ENCODE measurements at regions not wholly inside any gene's neighbourhood (a gene's known extent, or its start where the extent isn't known, plus 50 kb on each side); places are given as distances from the start of the nearest gene placed in this dataset.
"Not testable (repeated sequence)": the region's sequence is repeated elsewhere in the genome, so short reads cannot be mapped to it uniquely, and the experiment has no call there.

DNA sequence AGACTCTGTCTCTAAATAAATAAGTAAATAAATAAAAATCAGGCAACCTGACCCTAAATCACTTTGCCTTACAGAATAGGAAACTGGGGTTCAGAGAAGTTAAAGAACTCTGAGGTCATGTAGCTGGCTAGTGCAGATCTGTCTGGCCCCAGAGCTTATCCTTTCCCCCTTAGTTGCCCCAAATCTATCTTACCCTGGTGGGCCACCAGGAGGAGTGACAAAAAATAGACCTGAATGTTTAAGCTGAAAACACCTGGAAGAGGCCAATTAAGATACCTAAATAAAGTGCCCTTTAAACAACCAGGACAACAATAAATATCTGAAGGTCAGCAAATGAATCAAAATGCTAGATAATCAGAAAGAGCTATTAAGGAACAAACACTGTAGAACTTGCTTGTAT lies 59.7 kb downstream of the TEX35 start:
- no peak for DNase-seq

DNA sequence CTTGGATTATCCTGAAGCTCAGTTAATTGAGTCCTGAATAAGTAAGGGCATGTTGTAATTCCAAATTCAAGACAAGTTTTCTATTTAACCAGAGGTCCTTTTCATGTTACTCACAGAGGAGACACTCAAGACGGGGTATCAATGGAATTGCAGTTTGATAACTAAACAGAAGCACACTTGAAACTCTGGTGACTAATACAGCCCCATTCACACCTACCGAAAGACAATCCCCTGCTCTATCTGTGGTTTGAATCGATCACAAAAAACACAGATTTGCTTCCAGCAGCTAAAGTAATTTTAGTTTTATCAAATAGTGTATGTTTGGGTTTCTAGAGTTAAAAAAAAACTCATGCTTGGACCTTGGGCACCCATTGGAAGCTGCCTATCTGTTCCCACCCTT lies 60.4 kb downstream of the TEX35 start:
- no peak for DNase-seq

DNA sequence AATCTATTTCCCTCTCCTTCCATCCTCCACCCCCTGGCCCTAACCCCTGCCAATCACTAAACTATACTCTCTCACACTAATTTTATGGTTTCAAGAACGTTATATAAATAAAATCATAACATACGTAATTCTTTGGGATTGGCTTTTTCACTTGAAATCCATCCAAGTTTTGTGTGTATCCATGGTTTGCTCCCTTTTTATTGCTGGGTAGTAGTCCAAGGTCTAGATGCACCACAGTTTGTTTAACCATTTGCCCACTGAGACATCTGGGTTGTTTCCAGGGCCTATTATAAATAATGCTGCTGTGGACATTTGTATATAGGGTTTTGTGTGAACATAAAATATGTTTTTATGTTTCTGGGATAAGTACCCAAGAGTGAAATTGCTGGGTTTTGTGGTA lies 61.4 kb downstream of the TEX35 start:
- DNase-seq: no peak

DNA sequence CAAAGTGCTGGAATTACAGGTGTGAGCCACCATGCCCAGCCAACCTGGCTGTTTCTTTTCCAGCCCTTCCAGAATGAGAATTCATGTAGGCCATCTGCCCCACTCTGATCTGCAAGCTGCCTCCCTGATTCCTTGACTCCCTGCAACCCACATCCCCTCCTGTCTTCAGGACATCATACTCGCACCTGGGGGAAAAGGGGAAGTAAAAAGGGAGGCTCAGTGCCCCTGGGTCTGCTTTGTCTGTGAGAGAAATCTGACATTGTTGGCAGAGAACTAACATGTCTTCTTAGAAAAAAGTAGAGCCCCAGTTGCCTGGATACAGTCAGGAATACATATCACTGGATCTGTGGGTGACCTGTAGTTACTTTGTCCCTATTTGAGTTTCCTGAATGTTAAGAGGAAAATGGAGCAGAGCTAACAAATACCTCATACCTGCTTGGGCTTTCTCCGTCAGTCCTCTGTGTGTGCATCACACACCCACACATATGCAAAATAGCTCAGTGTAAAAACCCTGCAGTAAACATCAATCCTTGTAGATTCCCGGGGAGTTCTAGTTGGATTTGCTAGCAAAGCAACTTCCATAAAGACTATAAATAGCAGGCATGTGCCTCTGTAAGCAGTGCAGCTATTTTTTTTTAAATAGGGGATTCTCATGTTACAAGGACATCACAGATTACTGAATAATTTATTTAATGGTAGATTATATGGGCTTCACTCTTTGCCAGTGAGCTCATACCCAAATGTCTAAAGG lies 62.9 kb downstream of the TEX35 start:
- DNase-seq: no peak

DNA sequence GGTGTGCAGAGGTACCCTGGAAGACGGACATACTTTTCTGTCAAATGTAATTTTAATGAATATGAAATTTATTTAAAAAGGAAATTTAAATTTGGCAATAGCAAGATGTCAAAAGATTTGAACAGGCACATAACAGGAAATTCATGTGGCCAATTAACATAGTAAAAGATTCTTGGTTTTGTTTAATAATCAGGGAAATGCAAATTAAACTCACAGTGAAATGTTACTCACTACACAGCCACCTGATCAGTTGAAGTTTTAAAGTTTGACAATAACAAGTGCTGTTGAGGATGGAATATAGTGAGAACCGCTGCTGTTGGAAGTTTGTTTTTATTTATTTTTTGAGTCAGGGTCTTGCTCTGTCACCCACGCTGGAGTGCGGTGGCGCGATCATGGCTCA lies 63.9 kb downstream of the TEX35 start:
- no peak for DNase-seq

DNA sequence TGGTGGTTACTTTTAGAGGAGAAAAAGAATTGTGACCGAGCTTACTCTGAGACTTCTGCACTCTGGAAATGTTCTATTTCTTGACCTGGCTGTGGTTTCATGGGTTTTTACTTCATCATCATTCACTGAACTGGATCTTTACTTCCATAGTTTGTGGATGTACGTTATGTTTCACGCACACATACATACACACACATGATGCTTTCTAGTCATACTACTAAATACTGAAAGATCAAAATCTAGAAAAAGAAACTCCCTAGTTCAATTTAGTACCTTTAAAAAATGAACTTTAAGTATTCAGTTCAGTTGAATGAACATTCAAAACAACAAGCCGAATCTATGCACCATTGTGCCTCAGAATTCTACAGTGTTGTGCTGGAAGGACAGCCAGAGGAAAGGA lies 65.0 kb downstream of the TEX35 start:
- DNase-seq: no peak

DNA sequence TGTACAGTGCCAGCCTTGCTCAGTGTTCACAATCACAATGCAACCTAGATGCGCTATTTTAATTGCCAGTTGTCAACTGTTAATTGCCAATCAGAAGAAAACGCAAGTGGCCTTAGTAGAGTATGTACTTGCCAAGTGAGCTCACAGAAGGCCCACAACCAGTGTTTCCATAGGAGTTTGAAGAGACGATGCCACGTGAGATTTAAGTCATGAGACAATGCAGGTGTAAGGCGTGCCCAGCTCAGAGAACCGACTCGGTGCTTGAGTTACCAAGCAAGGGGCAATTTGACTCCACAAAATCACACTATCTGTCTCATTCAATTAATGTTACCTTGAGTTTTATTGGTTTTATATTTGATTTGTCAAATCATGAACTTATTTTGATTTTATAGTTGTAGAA lies 65.6 kb downstream of the TEX35 start:
- no peak for DNase-seq

DNA sequence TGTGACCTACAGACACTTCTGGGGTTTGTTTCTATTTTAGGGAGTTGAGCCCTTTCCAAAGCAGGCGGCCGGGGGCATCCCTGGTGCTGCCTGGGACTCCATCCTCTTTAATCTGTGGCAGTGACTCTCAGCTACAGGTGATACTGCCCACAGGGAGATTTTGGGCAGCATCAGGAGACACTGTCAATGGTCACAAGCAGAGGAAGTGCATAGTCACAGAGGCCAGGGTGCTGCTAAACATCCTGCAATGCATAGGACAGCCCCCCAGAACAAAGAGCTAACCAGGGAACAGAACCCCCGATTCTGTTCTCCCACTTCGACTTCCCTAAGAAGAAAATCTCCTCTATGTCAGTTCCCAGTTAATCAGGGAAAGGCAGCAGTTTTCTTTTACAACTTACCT lies 66.2 kb downstream of the TEX35 start:
- DNase-seq: no peak

DNA sequence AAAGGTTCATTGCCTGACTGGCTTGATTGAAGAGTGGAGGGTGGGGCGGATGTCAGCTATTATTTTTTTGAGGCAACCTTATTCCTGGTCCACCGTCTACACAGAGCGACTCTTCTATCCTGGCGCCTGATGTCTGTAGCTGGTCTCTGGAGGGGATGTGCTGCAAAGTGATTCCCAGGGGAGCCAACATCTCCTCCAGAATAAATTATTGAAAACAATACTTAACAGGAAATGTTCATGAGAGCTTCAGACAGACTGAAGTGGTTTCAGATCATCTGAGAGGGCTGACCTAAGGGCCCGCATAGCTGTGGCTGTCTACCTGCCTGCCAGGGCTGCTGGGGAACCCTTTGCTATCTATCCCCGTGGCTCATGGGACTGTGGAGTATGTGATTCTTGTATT lies 66.7 kb downstream of the TEX35 start:
- DNase-seq: no peak

DNA sequence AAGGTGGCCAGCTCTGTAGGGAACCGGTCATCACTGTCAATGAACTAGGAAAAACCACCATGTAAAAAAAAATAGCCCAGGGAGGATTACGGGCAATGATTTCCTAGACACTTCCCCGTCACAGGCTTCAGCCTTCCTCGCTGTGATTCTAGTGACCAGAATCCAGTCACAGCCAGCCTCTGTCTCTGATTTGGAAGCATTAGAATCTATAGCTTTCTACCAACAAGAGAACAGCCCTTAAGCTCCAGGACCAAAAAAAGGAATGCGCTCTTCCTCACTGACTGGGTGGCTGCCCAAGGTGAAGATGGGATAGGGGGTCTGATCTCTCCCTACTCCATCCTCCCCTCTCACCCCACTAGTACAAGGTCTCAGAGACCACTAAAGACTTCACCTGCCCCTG lies 67.2 kb downstream of the TEX35 start:
- no peak for DNase-seq

DNA sequence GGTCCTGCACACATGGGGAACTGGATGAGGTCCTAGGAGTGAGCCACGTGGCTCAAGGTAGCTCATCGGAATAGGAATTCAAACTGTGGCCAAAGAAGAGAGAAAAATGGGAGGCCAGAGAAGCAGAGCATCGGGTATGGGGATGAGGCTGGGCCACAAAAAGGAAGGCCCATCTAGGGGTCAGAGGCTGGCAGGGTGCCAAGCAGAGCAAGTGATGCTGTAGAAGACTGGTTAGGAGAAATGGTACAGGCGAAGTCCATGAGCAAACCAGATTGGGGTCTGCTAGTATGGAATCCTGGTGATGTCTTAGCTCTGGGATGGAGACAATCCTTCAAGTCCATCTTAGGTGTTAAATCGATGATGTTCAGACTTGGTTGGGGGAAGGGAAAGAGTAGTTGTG lies 68.0 kb downstream of the TEX35 start:
- DNase-seq: no peak

DNA sequence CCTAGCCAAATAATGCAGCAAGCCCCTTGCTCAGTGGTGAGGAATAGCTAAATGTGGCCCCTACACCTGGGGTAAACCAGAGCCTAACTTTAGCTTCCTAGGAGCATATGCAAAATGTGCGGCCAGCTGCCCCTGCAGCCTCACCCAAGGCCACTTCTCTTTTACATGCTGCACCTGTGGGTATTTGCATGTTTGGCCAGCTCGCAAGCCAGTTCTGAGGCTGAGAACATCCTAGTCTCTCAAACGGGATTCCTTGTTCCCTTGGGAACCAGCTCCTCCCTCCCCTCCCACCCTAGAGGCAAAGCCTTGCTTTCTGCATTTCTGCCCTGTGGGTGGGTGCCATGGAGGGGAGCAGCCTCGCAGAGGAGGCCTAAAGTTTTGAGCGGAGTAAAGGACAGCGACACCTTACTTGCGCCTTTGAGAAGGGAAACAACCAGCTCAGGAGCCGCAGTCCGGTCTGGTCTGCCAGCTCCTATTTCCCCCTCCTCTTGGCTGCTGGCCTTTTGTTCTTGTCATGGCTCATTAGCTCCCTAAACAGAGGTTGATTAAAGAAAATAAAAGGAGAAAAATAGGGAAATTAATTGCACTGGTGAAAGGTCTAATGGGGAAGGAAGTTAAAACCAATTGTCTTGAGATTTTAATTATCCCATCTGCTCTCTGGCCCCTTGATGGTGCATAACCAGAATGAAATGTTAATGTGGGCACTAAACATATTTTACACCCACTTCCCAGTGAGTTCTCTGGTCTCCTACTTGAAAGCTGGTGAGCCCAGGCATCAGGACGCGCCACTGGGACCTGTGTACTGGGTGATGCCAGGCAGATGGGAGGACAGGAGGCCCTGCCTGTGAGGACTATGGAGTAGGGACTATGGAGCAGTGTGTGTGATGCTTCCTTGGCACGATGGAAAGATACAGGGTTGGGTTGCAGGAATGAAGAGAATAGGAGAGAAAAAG lies 68.7 kb downstream of the TEX35 start:
- DNase-seq: no peak

DNA sequence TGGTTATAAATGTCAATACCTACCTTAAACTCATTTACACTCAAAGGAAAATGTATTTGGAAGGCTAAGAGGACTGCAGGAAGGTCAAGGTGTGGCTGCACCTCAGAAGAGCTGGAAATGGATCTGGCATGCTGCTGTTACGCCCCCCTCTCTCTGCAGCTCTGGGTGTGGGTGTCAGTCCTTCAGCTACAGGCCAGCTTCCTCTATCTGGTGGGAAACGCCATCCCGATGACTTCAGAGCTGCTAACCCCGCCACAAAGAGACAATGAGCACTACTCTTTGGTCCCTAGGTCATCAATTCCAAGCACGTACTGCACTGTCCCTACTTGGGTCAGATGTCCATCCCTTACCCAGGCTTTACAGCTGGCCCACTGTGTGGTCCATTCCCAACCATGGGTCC lies 74.2 kb downstream of the TEX35 start:
- DNase-seq: no peak

DNA sequence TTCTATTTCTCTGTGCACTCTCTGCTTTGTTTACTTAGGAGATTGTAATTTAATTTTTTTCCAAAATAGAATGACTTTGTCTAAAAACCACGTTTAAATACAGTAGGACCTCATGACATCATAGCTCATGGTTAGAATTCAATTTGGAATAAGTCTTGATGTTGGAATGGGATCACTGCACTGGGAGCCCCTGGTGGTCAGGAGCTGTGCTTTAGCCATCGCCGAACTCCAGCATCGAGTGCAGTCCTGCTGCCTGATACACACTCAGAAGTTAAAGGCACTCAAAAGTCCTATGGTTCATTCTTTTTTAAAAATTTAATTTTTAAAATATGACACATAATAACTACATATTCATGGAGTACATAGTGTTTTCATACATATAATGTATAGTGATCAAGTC lies 75.1 kb downstream of the TEX35 start:
- no peak for DNase-seq

DNA sequence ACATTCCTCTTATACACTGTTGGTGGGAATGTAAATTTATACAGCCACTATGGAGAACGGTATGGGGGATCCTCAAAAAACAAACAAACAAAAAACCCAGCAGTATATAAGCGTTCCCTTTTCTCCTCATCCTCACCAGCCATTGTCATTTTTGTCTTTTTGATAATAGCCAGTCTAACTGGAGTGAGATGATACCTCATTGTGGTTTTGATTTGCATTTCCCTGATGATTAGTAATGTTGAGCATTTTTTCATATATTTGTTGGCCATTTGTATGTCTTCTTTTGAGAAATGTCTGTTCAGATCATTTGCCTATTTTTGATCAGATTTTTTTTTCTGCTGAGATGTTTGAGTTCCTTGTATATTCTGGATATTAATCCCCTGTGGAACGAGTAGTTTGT lies 76.1 kb downstream of the TEX35 start:
- DNase-seq: not testable (repeated sequence)

DNA sequence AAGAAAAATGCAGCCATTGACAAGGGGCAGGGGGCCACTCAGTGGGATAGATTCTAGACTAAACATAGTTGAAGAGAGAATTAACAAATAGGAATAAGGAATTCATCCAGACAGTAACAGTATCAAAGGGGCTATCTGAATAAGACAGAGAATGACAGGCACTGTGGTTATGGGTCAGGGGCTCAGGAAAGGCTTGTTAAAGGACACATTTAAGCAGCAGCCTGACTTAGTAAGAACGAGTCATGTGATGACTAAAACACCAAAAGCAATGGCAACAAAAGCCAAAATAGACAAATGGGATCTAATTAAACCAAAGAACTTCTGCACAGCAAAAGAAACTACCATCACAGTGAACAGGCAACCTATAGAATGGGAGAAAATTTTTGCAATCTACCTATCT lies 78.9 kb downstream of the TEX35 start:
- DNase-seq: not testable (repeated sequence)

DNA sequence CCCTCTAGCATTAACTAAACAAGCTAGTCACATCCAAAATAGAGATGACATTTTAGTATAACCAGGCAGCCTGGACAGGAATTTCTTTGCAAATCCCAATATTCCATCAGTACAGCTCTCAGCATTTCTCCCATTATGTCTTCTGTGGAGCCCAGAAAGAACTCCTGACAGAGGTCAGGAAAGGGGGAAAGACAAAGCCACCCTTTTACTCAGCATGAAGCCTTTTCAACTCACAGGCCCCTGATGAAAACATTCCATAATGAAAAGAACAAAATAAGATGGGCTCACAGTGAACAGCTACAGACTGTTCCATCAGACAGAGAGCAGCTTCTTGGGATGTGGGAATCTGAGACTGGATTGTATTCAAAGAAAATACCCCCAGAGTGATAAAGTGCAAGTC lies 80.6 kb downstream of the TEX35 start:
- no peak for DNase-seq

DNA sequence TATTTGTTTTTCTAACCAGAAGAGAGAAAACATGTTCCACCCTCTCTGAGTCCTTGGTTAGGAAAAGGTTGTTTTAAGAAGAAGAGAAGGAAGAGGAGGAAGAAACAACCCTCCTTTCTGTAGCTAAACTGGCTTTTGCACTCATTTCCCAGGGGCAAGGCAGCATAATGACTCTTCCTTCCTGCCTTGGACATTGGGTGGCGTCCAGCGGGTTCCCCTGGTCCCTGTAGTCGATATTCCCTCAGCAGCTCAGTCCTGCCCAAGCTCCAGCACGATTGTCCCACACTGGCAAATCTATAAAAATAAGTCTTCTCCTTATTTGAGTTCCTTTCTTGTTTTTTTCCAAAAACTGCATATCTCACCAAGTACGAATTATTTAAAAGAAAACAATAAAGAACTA lies 81.2 kb downstream of the TEX35 start:
- no peak for DNase-seq

DNA sequence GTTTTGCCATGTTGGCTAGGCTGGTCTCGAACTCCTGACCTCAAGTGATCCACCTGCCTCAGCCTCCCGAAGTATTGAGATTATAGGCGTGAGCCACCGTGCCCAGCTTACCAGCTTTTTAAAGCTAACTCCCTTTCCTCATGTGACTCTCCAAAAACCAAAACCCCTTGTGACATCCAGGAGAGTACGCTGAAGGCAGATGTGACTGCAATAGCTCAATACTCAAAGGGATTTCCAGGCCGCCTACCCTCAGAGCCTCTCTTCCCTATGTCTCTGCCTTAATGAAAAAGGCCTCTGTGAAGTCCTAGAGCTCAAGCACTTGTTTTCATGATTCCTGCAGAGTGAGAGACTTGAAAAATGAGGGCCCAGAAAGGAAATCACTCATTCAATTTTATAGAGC lies 82.6 kb downstream of the TEX35 start:
- no peak for DNase-seq

DNA sequence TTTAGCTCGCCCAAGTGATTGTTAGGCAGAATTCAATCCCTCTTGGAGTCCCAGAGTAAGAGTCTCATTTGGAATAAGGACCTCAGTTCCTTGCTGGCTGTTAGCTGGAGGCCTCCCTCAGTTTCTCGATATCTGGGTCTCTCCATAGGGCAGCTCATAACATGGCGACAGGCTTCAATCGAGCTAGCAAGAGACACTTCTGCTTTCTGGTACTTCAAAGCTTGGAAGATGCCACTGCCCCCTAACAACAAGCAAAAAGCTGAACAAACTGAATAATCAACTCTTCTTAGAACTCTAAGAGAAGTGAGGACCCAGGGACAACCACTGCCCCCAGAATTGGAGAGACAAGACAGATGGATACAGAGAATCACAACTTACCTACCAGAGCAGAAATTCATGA lies 86.2 kb downstream of the TEX35 start:
- no peak for DNase-seq

DNA sequence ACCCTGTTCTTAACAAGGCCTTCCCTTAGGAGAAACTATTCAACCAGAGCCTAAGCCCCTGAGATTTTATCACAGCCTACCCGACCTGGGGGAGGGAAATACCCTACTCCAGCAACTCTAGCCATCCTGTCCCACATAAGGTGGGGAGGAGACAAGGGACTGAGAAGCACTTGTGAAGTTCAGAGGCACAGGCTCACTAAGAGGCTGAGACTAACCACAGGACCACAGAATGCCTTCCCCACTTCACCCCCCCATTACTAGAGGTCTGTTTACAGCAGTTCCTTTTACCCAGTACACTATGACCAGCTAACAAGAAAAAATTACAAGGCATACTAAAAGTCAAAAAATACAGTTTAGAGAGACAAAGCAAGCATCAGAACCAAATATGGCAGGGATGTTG lies 86.8 kb downstream of the TEX35 start:
- DNase-seq: no peak

DNA sequence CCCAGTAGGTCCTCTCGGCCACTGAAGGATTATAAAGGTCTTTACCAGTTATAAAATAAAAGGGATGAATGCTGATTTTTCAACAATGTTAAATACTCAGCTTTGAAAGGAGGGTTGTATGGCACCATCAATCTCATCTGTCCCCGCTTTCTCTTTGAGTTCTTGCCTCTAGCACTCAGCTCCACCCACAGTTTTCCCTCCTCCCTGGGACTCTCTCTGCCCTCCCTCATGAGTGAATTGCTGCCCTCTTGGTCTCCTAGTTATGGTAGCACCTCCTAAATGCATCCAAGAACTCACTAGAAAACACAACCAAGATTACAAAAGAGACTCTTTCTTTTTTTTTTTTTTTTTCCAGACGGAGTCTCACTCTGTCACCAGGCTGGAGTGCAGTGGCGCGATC lies 91.0 kb downstream of the TEX35 start:
- DNase-seq: no peak

DNA sequence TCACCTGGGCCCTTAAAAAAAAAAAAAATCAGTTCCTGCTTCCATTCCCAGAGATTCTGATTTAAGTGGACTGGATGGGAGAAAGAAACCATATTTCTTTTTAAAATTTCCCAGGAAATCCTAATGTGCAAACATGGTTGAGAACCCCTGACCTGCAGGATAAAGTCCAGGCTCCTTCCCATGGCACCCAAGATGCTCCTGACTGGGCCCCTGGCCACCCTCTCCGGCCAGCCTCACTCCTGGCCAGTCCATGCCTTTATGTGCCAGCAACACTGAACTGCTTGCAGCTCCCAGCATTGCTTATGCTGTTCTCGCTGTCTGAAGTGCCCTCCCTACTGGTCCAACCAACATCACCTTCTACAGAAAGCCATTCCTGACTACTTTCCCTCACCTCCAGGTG lies 93.9 kb downstream of the TEX35 start:
- DNase-seq: no peak

DNA sequence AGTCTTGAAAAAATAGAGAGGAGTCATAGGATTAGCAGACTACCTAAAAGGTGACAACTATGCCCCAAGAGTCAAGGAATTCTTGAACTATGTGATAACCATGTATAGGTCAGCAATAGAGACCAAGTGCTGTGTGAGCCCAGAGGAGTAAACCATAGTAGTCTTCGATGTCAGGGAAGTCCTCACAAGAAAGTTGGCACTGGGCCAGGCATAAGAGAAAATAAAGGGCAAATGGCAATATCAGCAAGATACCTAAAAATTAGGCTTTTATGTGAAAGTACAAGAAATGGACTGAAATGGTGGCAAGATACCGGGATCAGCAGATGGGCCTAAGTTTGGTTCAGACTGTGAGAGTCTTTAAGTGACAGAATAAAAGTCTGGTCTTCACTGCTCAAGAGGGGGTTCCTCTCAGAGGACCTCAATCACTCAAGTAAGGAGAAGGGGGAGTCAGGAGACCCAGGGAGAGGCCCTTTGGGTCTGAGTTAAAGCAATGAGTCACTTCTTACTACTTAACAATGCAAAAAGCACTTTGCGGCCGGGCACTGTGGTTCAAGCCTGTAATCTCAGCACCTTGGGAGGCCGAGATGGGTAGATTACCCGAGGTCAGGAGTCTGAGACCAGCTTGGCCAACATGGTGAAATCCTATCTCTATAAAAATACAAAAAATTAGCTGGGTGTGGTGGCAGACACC lies 95.0 kb downstream of the TEX35 start:
- no peak for DNase-seq
